ENCODE measurements at regions not wholly inside any gene's neighbourhood (a gene's known extent, or its start where the extent isn't known, plus 50 kb on each side); places are given as distances from the start of the nearest gene placed in this dataset.

- TF ChIP-seq CTCF (conservative IDR thresholded peaks at IDR 0.05; ENCODE audit: low read length) (no peak), EZH2phosphoT487 (IDR thresholded peaks at IDR 0.05; ENCODE audit: borderline replicate concordance, low read depth, low read length) (no peak)
These were observed 697.3 kb downstream of the NR2F2 start for GRCh38 chr15:97027772-97028171.
